ENCODE measurements at regions not wholly inside any gene's neighbourhood (a gene's known extent, or its start where the extent isn't known, plus 50 kb on each side); places are given as distances from the start of the nearest gene placed in this dataset.

DNA sequence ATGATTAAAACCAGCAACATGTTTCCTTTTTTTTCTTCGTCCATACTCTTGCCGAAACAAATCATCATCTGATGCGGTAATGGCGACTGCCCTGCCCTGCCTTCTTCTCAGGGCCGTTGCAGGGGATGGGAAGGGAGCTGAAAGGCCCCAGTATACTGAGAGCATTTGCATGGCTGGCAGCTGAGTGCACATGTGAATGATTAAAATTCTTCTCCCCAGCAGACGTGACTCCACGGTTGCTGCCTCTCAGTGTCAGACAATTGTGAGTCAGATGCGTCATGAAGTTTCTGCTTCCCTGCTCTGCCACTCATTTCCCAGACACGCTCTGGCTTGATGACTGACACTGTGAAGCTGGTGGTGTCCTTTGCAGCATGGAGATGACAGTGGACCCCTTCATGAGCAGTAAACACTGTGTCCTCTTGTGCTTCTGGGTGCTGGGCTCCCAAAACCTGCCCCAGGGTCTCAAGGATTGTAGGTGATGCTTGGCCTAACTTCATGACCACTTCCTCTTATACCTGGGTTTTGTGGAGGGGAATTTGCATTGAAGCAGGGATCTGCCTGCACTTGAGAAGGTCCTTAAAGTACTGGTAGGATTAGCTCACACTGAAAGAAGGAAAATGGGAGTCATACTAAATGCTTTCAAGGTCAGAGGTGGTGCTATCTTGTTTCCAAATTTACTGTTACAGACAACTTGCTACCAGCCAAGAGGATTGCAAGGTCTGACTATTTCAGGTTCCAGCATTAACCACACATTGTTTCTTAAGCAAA, 222.5 kb upstream of the COPS8 start:
- Histone ChIP-seq H3K36me3 (ENCODE audit: control insufficient read depth, insufficient read depth, low read length) (no peaks in the 10 kb centered on the region), H3K9ac (ENCODE audit: low read length) (no peak overlapping the region), H3K4me1 (ENCODE audit: control insufficient read depth, insufficient read depth, low read length) (no peaks in the 10 kb centered on the region), H3K4me3 (ENCODE audit: low read length) (no peak overlapping the region), H3K27me3 (ENCODE audit: control insufficient read depth, insufficient read depth, low read length) (no peaks in the 10 kb centered on the region), H3K9me3 (ENCODE audit: control insufficient read depth, low read length) (no peaks in the 10 kb centered on the region)

DNA sequence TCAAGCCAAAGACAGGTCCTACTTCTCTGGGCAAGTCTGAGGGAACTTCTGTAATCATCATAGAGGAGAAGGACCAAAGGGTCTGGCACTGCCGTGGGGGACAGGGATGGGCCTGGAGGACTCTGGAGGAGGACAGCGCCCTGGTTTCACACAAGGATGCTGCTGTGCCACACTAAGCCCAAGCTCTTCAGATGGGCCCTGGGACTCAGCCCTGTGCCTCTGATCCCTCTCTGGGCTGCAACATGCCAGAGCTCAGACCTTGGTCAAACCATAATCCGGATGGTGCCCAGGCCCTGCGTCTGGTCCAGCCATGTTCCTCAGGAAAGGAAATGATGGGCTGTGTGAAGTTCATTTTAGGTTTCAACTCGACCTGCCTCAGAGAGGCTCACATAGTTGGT, 222.0 kb upstream of the COPS8 start:
- Histone ChIP-seq H3K36me3 (ENCODE audit: control insufficient read depth, insufficient read depth, low read length) (no peaks in the 10 kb centered on the region), H3K27me3 (ENCODE audit: control insufficient read depth, insufficient read depth, low read length) (no peaks in the 10 kb centered on the region), H3K4me1 (ENCODE audit: control insufficient read depth, insufficient read depth, low read length) (no peaks in the 10 kb centered on the region), H3K9me3 (ENCODE audit: control insufficient read depth, low read length) (no peaks in the 10 kb centered on the region), H3K4me3 (ENCODE audit: low read length) (no peak overlapping the region), H3K9ac (ENCODE audit: low read length) (no peak overlapping the region)

- Histone ChIP-seq H3K27me3 (ENCODE audit: control insufficient read depth, insufficient read depth, low read length) (no peaks in the 10 kb centered on the region), H3K36me3 (ENCODE audit: control insufficient read depth, insufficient read depth, low read length) (no peaks in the 10 kb centered on the region), H3K9ac (ENCODE audit: low read length) (no peak overlapping the region), H3K9me3 (ENCODE audit: control insufficient read depth, low read length) (no peaks in the 10 kb centered on the region), H3K4me1 (ENCODE audit: control insufficient read depth, insufficient read depth, low read length) (no peaks in the 10 kb centered on the region), H3K4me3 (ENCODE audit: low read length) (no peak overlapping the region)
Observed at GRCh38 chr2:236865052-236865451, 220.6 kb upstream of the COPS8 start.

DNA sequence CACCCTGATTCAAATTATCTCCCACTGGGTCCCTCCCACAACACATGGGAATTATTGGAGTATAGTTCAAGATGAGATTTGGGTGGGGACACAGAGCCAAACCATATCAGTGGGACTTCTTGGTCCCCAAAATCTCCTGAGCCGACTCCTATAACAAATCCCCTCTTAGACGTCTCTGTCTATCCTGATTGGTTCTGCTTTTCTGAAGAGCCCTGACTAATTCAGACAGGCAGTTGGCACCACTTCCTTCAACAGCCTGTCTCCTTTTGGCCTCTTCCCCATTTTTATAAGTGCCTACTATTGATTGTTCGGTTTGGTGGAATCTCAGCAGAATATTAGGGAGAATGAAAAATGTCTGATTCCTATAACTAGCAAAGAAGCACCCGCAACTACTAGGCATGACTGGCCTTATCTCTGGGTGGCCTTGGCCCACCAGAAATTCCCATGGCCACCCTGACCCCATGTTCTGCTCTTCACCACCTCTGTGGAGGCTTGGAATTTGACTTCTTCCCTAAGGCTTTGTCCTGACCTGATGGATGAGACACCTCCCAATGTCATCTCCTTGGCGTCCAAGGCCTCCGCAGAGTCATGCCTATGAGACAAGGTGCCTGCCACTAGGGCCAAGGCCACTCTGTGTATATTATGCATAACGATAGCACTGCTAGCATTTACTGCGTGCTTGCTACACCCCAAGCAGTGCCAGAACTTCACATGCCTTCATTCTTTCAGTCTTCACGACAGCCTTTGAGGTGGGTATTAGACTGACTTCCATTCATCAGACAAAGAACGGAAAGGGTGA, 218.9 kb upstream of the COPS8 start:
- peaks cover 16% of the 10 kb centered on the region for H3K4me1 ChIP-seq (ENCODE audit: control insufficient read depth, insufficient read depth, low read length)
- no peaks in the 10 kb centered on the region for H3K36me3 ChIP-seq (ENCODE audit: control insufficient read depth, insufficient read depth, low read length)
- no peaks in the 10 kb centered on the region for H3K9me3 ChIP-seq (ENCODE audit: control insufficient read depth, low read length)
- no peak overlapping the region for H3K4me3 ChIP-seq (ENCODE audit: low read length)
- H3K27me3 ChIP-seq (ENCODE audit: control insufficient read depth, insufficient read depth, low read length) = no peaks in the 10 kb centered on the region
- no peak overlapping the region for H3K9ac ChIP-seq (ENCODE audit: low read length)

GRCh38 chr2:236867441-236868260, 218.0 kb upstream of the COPS8 start:
- Histone ChIP-seq H3K27me3 (ENCODE audit: control insufficient read depth, insufficient read depth, low read length) (no peaks in the 10 kb centered on the region), H3K9ac (ENCODE audit: low read length) (no peak overlapping the region), H3K9me3 (ENCODE audit: control insufficient read depth, low read length) (no peaks in the 10 kb centered on the region), H3K36me3 (ENCODE audit: control insufficient read depth, insufficient read depth, low read length) (no peaks in the 10 kb centered on the region), H3K4me1 (ENCODE audit: control insufficient read depth, insufficient read depth, low read length) (peaks cover 19% of the 10 kb centered on the region), H3K4me3 (ENCODE audit: low read length) (no peak overlapping the region)

DNA sequence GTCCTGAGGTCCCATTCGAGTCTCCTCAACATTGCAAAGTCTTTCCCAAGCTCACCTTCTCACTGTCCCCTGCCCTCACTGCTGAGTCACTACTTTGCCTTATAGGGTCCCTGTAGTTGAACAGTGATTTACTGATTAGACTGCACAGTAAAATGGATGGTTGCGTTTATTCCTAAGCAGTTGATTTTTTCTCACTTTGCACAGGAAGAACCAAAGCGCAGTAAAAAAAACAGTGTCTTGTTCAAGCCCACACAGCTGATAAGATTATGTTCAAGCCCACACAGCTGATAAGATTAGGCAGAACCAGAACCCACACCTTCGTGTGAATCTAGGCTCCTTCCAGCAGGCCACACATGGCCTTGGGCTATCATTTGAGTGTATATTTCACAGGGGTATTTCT, 215.3 kb upstream of the COPS8 start:
- H3K4me3 ChIP-seq (ENCODE audit: low read length) = no peak overlapping the region
- H3K27me3 ChIP-seq (ENCODE audit: control insufficient read depth, insufficient read depth, low read length) = peaks cover 2% of the 10 kb centered on the region
- H3K9me3 ChIP-seq (ENCODE audit: control insufficient read depth, low read length) = no peaks in the 10 kb centered on the region
- peaks cover 19% of the 10 kb centered on the region for H3K4me1 ChIP-seq (ENCODE audit: control insufficient read depth, insufficient read depth, low read length)
- no peak overlapping the region for H3K9ac ChIP-seq (ENCODE audit: low read length)
- H3K36me3 ChIP-seq (ENCODE audit: control insufficient read depth, insufficient read depth, low read length) = no peaks in the 10 kb centered on the region

- peaks cover 3% of the 10 kb centered on the region for H3K27me3 ChIP-seq (ENCODE audit: control insufficient read depth, insufficient read depth, low read length)
- H3K9ac ChIP-seq (ENCODE audit: low read length) = no peak overlapping the region
- no peaks in the 10 kb centered on the region for H3K9me3 ChIP-seq (ENCODE audit: control insufficient read depth, low read length)
- H3K4me1 ChIP-seq (ENCODE audit: control insufficient read depth, insufficient read depth, low read length) = peaks cover 19% of the 10 kb centered on the region
- H3K36me3 ChIP-seq (ENCODE audit: control insufficient read depth, insufficient read depth, low read length) = no peaks in the 10 kb centered on the region
- H3K4me3 ChIP-seq (ENCODE audit: low read length) = no peak overlapping the region
Observed at GRCh38 chr2:236871500-236872001, 214.1 kb upstream of the COPS8 start.

DNA sequence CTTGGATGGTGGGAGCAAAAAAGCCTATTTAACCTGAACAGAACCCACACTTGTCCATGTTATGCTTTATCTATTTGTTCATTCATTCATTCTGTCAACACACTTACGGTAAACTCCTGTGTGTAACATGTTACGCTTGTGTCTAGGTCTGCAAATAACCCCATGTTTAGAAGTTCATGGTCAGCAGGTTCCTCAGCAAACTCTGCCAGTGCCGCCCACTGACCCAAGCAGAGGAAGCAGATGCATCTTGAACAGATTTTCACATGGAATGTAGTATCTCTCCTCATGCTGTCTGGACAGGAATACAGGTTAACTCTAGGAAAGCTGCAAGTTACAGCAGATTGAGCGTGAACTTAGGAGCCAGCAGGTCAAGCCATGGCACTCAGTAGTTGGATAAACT, 213.7 kb upstream of the COPS8 start:
- Histone ChIP-seq H3K4me3 (ENCODE audit: low read length) (no peak overlapping the region), H3K9me3 (ENCODE audit: control insufficient read depth, low read length) (no peaks in the 10 kb centered on the region), H3K4me1 (ENCODE audit: control insufficient read depth, insufficient read depth, low read length) (peaks cover 19% of the 10 kb centered on the region), H3K9ac (ENCODE audit: low read length) (no peak overlapping the region), H3K27me3 (ENCODE audit: control insufficient read depth, insufficient read depth, low read length) (peaks cover 3% of the 10 kb centered on the region), H3K36me3 (ENCODE audit: control insufficient read depth, insufficient read depth, low read length) (no peaks in the 10 kb centered on the region)

GRCh38 chr2:236872981-236873380, 212.7 kb upstream of the COPS8 start:
- H3K27me3 ChIP-seq (ENCODE audit: control insufficient read depth, insufficient read depth, low read length) = peaks cover 3% of the 10 kb centered on the region
- no peaks in the 10 kb centered on the region for H3K9me3 ChIP-seq (ENCODE audit: control insufficient read depth, low read length)
- no peak overlapping the region for H3K9ac ChIP-seq (ENCODE audit: low read length)
- H3K4me3 ChIP-seq (ENCODE audit: low read length) = no peak overlapping the region
- H3K4me1 ChIP-seq (ENCODE audit: control insufficient read depth, insufficient read depth, low read length) = peaks cover 19% of the 10 kb centered on the region
- H3K36me3 ChIP-seq (ENCODE audit: control insufficient read depth, insufficient read depth, low read length) = no peaks in the 10 kb centered on the region

DNA sequence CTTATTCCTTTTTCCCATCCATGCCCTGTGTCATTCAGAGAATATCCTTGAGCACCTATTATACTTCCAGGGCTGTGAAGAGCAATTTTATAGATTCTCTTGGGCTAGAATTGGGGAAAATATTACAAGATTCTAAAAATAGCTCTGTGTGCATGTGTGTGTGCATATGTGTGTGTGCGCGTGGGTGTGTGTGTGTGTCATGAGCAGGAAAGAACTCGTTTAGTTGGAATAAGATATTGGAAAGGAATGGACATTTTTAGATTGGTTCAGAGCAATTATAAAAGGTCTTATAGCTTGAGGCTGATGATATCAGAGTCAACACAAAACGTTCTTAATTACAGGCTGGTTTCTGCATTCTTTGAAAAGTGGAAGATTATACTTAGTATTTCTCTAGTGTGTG, 212.1 kb upstream of the COPS8 start:
- H3K4me3 ChIP-seq (ENCODE audit: low read length) = no peak overlapping the region
- peaks cover 19% of the 10 kb centered on the region for H3K4me1 ChIP-seq (ENCODE audit: control insufficient read depth, insufficient read depth, low read length)
- H3K9ac ChIP-seq (ENCODE audit: low read length) = no peak overlapping the region
- H3K36me3 ChIP-seq (ENCODE audit: control insufficient read depth, insufficient read depth, low read length) = no peaks in the 10 kb centered on the region
- peaks cover 3% of the 10 kb centered on the region for H3K27me3 ChIP-seq (ENCODE audit: control insufficient read depth, insufficient read depth, low read length)
- H3K9me3 ChIP-seq (ENCODE audit: control insufficient read depth, low read length) = no peaks in the 10 kb centered on the region

DNA sequence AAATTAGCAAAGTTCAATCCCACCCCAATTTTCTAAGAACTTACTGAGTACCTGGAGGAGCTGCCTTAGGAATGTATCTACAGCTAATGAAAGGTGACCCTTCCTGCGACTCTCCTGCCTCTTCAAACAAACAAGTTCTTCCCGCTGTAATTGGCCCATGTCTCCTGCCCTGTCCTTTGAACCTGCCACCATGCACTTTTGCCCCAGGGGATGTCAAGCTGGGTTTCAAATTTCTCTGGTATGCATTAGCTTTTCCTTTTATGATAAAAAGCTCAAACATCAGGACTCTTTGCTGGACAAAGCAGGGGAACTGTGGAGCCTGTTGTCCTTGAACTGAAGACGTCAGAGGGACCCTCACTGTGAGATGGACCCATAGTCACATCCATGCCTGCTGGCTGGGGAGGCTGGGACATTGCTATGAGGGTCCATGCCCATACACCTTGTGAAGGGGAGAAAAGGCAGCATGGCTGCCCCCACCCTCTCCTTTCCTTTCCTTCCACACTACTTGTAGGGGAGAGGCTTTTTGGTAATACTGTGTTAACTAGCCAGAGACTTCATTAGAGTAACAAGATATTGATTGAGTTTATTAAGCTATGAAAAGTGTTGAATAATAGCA, 210.7 kb upstream of the COPS8 start:
- H3K4me1 ChIP-seq (ENCODE audit: control insufficient read depth, insufficient read depth, low read length) = peaks cover 19% of the 10 kb centered on the region
- no peak overlapping the region for H3K4me3 ChIP-seq (ENCODE audit: low read length)
- no peaks in the 10 kb centered on the region for H3K36me3 ChIP-seq (ENCODE audit: control insufficient read depth, insufficient read depth, low read length)
- no peak overlapping the region for H3K9ac ChIP-seq (ENCODE audit: low read length)
- H3K9me3 ChIP-seq (ENCODE audit: control insufficient read depth, low read length) = no peaks in the 10 kb centered on the region
- H3K27me3 ChIP-seq (ENCODE audit: control insufficient read depth, insufficient read depth, low read length) = peaks cover 3% of the 10 kb centered on the region

Measured in mucosa of stomach (tissue), 1 donor.